ENCODE measurements at regions not wholly inside any gene's neighbourhood (a gene's known extent, or its start where the extent isn't known, plus 50 kb on each side); places are given as distances from the start of the nearest gene placed in this dataset.

- no peak for FAIRE-seq
Measured at GRCh38 chr12:124517260-124518050, 50.0 kb downstream of the NCOR2 start.

GRCh38 chr12:124516850-124517249 lies 50.6 kb downstream of the NCOR2 start:
- FAIRE-seq = no peak

GRCh38 chr12:124515981-124516380 lies 51.4 kb downstream of the NCOR2 start:
- FAIRE-seq = no peak

- no peak for FAIRE-seq
Measured at GRCh38 chr12:124514996-124515932, 52.1 kb downstream of the NCOR2 start.

GRCh38 chr12:124514145-124514995 lies 53.0 kb downstream of the NCOR2 start:
- FAIRE-seq = no peak

- no peak for FAIRE-seq
Measured at GRCh38 chr12:124513297-124513867, 54.0 kb downstream of the NCOR2 start.

GRCh38 chr12:124512667-124513296 lies 54.6 kb downstream of the NCOR2 start:
- no peak for FAIRE-seq

GRCh38 chr12:124511259-124511985 lies 56.0 kb downstream of the NCOR2 start:
- FAIRE-seq = no peak

GRCh38 chr12:124510301-124510970 lies 57.0 kb downstream of the NCOR2 start:
- no peak for FAIRE-seq

GRCh38 chr12:124509676-124510300 lies 57.6 kb downstream of the NCOR2 start:
- no peak for FAIRE-seq

GRCh38 chr12:124509300-124509675 lies 58.1 kb downstream of the NCOR2 start:
- FAIRE-seq = no peak

GRCh38 chr12:124508381-124509079 lies 58.9 kb downstream of the NCOR2 start:
- no peak for FAIRE-seq

- FAIRE-seq = no peak
Measured at GRCh38 chr12:124507188-124508109, 60.0 kb downstream of the NCOR2 start.

- FAIRE-seq = no peak
Measured at GRCh38 chr12:124506832-124507153, 60.6 kb downstream of the NCOR2 start.

- FAIRE-seq = no peak
Measured at GRCh38 chr12:124506145-124506831, 61.1 kb downstream of the NCOR2 start.

- FAIRE-seq = no peak
Measured at GRCh38 chr12:124505001-124505818, 62.2 kb downstream of the NCOR2 start.

Data from colon (tissue), 2 donors.